SH-SY5Y (cell line): ENCODE measurements at regions not wholly inside any gene's neighbourhood (a gene's known extent, or its start where the extent isn't known, plus 50 kb on each side); places are given as distances from the start of the nearest gene placed in this dataset.

Experiments used
- GATA2 ChIP-seq: IDR thresholded peaks from 2 replicates; pipeline ENCODE4 v1.6.1; 2011; ENCODE audit warnings: mild to moderate bottlenecking, low read depth, low read length
- GATA3 ChIP-seq: IDR thresholded peaks from 2 replicates; pipeline ENCODE4 v1.6.1; 2011; ENCODE audit warnings: low read depth, mild to moderate bottlenecking, low read length, moderate library complexity

GRCh38 chr13:73579574-73580274 lies 520.9 kb downstream of the KLF5 start:
- TF ChIP-seq GATA3, result no peak
- no peak for TF ChIP-seq GATA2
